OCI-LY3 (cell line): ENCODE measurements at regions not wholly inside any gene's neighbourhood (a gene's known extent, or its start where the extent isn't known, plus 50 kb on each side); places are given as distances from the start of the nearest gene placed in this dataset.
"Not testable (repeated sequence)": the region's sequence is repeated elsewhere in the genome, so short reads cannot be mapped to it uniquely, and the experiment has no call there.

ENCODE experiments used
- H2AFZ ChIP-seq: fragments of 200-600, 300-600 bp; shearing (Covaris generic); 2 replicates; pipeline ENCODE4 v1.6.0; 2014; ENCODE audit warnings: antibody characterized with exemption, low read depth, low read length
- H3K27ac ChIP-seq: fragments of 200-600, 300-600 bp; sonication (generic); 2 replicates; pipeline ENCODE4 v1.5.1; 2014; ENCODE audit warnings: mild to moderate bottlenecking, low read length, moderate library complexity, mixed read lengths
- H3K27me3 ChIP-seq: fragments of 200-600, 300-600 bp; sonication (generic); 2 replicates; pipeline ENCODE4 v1.6.1; 2014; ENCODE audit warnings: low read depth, low read length, mixed read lengths
- H3K36me3 ChIP-seq: fragments of 200-600, 300-600 bp; sonication (generic); replicated peaks from 2 replicates; pipeline ENCODE3; 2014; ENCODE audit warnings: low read depth, low read length, mixed read lengths
- H3K4me1 ChIP-seq: fragments of 300-600, 200-600 bp; sonication (generic); 2 replicates; pipeline ENCODE4 v1.6.1; 2014; ENCODE audit warnings: low read length, mixed read lengths
- H3K4me2 ChIP-seq: fragments of 200-600, 300-600 bp; sonication (generic); 2 replicates; pipeline ENCODE4 v1.6.1; 2014; ENCODE audit warnings: low read length, mixed read lengths
- H3K4me3 ChIP-seq: fragments of 300-600, 200-600 bp; sonication (generic); 2 replicates; pipeline ENCODE4 v1.5.1; 2014; ENCODE audit warnings: antibody characterized with exemption, mild to moderate bottlenecking, low read length, moderate library complexity
- H3K79me2 ChIP-seq: fragments of 300-600, 200-600 bp; shearing (Covaris generic); 2 replicates; pipeline ENCODE4 v1.6.1; 2014; ENCODE audit warnings: mild to moderate bottlenecking, low read length, mixed read lengths
- H3K9ac ChIP-seq: fragments of 300-600, 200-600 bp; shearing (Covaris generic); 2 replicates; pipeline ENCODE4 v1.6.0; 2014; ENCODE audit warnings: mild to moderate bottlenecking, low read length, moderate library complexity
- H3K9me3 ChIP-seq: fragments of 200-600, 300-600 bp; shearing (Covaris generic); 2 replicates; pipeline ENCODE4 v1.6.1; 2014; ENCODE audit warnings: low read length, mixed read lengths; ENCODE audit not compliant: insufficient read depth
- H4K20me1 ChIP-seq: fragments of 200-600, 300-600 bp; sonication (generic); 2 replicates; pipeline ENCODE4 v1.6.1; 2016; ENCODE audit warnings: low read length, mixed read lengths; ENCODE audit not compliant: insufficient read depth
- CTCF ChIP-seq: fragments of 200-600, 300-600 bp; sonication (generic); IDR thresholded peaks from 2 replicates; pipeline ENCODE4 v1.5.1; 2014; ENCODE audit warnings: antibody characterized with exemption, low read length, low read depth
- EZH2phosphoT487 ChIP-seq: fragments of 200-600 bp; shearing (Covaris generic); IDR thresholded peaks from 2 replicates; pipeline ENCODE4 v1.6.1; 2018; ENCODE audit warnings: antibody characterized with exemption, mixed run types, low read depth

- H3K27ac ChIP-seq, result not testable (repeated sequence)
Observed at GRCh38 chr19:27419217-27419616, 1793.7 kb downstream of the UQCRFS1 start.

DNA sequence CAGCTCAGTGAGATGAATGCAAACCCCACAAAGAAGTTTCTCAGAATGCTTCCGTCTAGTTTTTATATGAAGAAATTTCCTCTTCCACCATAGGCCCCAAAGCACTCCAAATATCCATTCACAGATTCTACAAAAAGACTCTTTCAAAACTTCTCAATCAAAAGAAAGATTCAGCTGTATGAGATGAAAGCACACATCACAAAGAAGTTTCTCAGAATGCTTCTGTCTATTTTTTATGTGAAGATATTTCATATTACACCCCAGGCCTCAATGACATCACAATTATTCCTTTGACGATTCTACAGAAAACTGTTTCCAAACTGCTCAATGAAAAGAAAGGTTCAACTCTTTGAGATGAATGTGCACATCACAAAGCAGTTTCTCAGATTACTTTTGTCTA, 1819.4 kb downstream of the UQCRFS1 start:
- H3K27me3 ChIP-seq, result no peaks in the 10 kb centered on the region
- H3K9me3 ChIP-seq, result no peaks in the 10 kb centered on the region
- no peak overlapping the region for H3K9ac ChIP-seq
- no peak overlapping the region for H3K27ac ChIP-seq
- no peak overlapping the region for H3K4me3 ChIP-seq
- H4K20me1 ChIP-seq, result no peaks in the 10 kb centered on the region
- H3K36me3 ChIP-seq, result peaks cover 4% of the 10 kb centered on the region
- no peak overlapping the region for H3K4me2 ChIP-seq
- no peaks in the 10 kb centered on the region for H3K4me1 ChIP-seq
- H3K79me2 ChIP-seq, result no peaks in the 10 kb centered on the region
- TF ChIP-seq EZH2phosphoT487, result no peak
- no peak for TF ChIP-seq CTCF
- H2AFZ ChIP-seq, result no peak overlapping the region

More at GRCh38 chr19:27419217-27419616, 1793.7 kb downstream of the UQCRFS1 start:
- not testable (repeated sequence) for H2AFZ ChIP-seq, H3K4me2 ChIP-seq, H3K4me3 ChIP-seq, H3K27me3 ChIP-seq, H4K20me1 ChIP-seq, H3K4me1 ChIP-seq, H3K36me3 ChIP-seq, H3K9ac ChIP-seq, H3K79me2 ChIP-seq
- H3K9me3 ChIP-seq, result 0 out of 2 replicates have a peak, but pooled peaks cover 11% of the 10 kb centered on the region

- no peaks in the 10 kb centered on the region for H4K20me1 ChIP-seq
- no peak overlapping the region for H3K27ac ChIP-seq
- H3K4me3 ChIP-seq, result no peak overlapping the region
- no peak for TF ChIP-seq EZH2phosphoT487
- TF ChIP-seq CTCF, result no peak
- peaks cover 4% of the 10 kb centered on the region for H3K36me3 ChIP-seq
- no peak overlapping the region for H3K4me2 ChIP-seq
- no peaks in the 10 kb centered on the region for H3K27me3 ChIP-seq
- no peaks in the 10 kb centered on the region for H3K79me2 ChIP-seq
- no peak overlapping the region for H3K9ac ChIP-seq
- no peak overlapping the region for H2AFZ ChIP-seq
- no peaks in the 10 kb centered on the region for H3K9me3 ChIP-seq
- no peaks in the 10 kb centered on the region for H3K4me1 ChIP-seq
Observed at GRCh38 chr19:27392027-27392632, 1820.8 kb downstream of the UQCRFS1 start.

- H3K4me3 ChIP-seq, H3K27me3 ChIP-seq, H3K27ac ChIP-seq, H3K4me2 ChIP-seq, H3K9ac ChIP-seq, H2AFZ ChIP-seq, H3K4me1 ChIP-seq, H3K9me3 ChIP-seq, H4K20me1 ChIP-seq, H3K36me3 ChIP-seq, H3K79me2 ChIP-seq: not testable (repeated sequence)
- TF ChIP-seq CTCF, result peak; percentile 7; the same call in 1 of the 2 replicates
Observed at GRCh38 chr19:27379306-27379705, 1833.6 kb downstream of the UQCRFS1 start.

DNA sequence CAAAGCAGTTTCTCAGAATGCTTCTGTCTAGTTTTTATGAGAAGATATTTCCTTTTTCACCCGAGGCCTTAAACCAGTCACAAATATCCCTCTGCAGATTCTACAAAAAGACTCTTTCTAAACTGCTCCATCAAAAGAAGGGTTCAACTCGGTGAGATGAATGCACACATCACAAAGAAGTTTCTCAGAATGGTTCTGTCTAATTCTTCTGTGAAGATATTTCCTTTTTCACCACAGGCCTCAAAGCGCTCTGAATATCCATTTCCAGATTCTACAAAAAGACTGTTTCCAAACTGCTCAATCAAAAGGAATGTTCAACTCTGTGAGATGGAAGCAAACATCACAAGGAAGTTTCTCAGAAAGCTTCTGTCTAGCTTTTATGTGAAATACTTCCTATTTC, 1843.3 kb downstream of the UQCRFS1 start:
- not testable (repeated sequence) for H4K20me1 ChIP-seq, H3K36me3 ChIP-seq, H3K9me3 ChIP-seq, H3K4me2 ChIP-seq, H3K27me3 ChIP-seq, H3K79me2 ChIP-seq, H3K9ac ChIP-seq, H3K27ac ChIP-seq, H3K4me3 ChIP-seq, H2AFZ ChIP-seq, H3K4me1 ChIP-seq

DNA sequence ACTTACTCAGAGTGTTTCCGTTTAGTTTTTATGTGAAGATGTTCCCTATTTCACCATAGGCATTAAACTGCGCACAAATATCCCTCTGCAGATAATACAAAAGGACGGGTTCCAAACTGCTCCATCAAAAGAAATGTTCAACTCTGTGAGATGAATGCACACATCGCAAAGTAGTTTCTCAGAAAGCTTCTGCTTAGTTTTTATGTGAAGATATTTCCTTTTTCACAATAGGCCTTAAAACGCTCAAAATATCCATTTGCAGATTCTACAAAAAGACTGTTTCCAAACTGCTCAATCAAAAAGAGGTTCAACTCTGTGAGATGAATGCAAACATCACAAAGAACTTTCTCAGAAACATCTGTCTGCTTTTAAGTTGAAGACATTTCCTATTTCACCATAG, 1850.5 kb downstream of the UQCRFS1 start:
- H3K9me3 ChIP-seq, H3K4me3 ChIP-seq, H3K9ac ChIP-seq, H3K27ac ChIP-seq, H2AFZ ChIP-seq, H3K36me3 ChIP-seq, H3K27me3 ChIP-seq, H3K4me1 ChIP-seq, H3K4me2 ChIP-seq, H4K20me1 ChIP-seq, H3K79me2 ChIP-seq: not testable (repeated sequence)

- not testable (repeated sequence) for H3K4me3 ChIP-seq, H3K4me1 ChIP-seq, H2AFZ ChIP-seq, H3K79me2 ChIP-seq, H3K9ac ChIP-seq, H3K27ac ChIP-seq, H3K9me3 ChIP-seq, H3K27me3 ChIP-seq, H3K36me3 ChIP-seq, H4K20me1 ChIP-seq, H3K4me2 ChIP-seq
Observed at GRCh38 chr19:27355581-27355980, 1857.4 kb downstream of the UQCRFS1 start.
